ENCODE measurements at regions not wholly inside any gene's neighbourhood (a gene's known extent, or its start where the extent isn't known, plus 50 kb on each side); places are given as distances from the start of the nearest gene placed in this dataset.

DNA sequence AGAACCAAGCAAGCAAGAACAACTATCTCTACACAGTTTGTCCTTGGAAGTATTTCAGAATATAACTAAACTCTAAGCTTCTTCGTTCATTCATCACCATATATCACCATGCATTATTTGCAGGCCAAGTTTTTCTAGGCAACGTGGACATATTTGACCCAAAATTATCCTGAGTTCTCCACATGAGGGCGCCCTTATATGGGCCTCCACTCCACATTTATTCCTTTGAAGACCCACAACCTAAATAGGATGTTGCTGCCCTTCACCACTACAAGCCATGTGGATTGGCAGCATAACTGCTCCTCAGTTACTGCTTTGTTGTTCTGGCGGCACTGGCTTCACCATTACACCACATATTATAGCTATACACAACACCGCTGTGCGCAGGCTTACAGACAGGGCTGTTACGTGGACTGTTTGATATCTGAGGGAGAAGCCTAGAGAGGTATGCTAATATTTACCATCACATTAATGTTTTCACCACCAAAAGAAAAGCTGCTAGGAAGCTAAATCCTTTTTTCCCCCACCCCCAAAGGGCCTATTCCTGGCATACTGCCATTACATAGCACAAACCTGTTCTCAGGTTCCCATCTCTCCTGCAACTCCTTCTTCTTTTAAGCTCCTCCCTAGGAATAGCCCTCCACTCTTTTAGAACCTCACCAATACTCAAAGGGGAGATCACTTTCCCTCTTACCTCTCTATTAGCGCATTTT is 411.7 kb downstream of the C6orf118 start:
- TF ChIP-seq POLR2A (IDR thresholded peaks at IDR 0.05) = no peak
- TF ChIP-seq, protein P1, sequence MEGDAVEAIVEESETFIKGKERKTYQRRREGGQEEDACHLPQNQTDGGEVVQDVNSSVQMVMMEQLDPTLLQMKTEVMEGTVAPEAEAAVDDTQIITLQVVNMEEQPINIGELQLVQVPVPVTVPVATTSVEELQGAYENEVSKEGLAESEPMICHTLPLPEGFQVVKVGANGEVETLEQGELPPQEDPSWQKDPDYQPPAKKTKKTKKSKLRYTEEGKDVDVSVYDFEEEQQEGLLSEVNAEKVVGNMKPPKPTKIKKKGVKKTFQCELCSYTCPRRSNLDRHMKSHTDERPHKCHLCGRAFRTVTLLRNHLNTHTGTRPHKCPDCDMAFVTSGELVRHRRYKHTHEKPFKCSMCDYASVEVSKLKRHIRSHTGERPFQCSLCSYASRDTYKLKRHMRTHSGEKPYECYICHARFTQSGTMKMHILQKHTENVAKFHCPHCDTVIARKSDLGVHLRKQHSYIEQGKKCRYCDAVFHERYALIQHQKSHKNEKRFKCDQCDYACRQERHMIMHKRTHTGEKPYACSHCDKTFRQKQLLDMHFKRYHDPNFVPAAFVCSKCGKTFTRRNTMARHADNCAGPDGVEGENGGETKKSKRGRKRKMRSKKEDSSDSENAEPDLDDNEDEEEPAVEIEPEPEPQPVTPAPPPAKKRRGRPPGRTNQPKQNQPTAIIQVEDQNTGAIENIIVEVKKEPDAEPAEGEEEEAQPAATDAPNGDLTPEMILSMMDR (IDR thresholded peaks at IDR 0.05) = no peak
